ENCODE measurements at regions not wholly inside any gene's neighbourhood (a gene's known extent, or its start where the extent isn't known, plus 50 kb on each side); places are given as distances from the start of the nearest gene placed in this dataset.

DNA sequence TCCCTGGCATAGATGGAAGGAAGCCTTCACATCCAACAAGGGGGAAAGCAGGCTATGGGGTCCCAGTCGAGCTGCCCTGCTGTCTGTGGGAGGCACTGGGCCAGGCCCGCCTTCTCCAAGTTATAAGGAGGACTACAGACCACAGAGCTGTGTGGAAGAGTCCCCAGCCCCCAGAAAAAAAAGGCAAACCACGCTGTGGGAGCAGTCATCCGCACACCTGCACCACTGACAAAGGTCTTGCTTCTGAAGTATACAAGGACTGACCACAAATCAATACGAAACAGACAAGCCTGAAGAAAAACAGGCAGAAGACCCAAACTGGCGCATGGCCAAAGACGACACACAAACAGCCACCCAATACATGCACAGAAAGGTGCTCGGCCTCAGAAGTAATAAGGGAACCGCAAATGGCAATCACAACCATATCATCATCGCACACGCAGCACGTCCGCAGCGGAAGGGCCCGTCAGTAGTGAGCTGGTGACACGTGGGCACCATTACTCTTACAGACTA lies 384.1 kb downstream of the CTTN start:
- no peak for TF ChIP-seq TEAD4 (IDR thresholded peaks at IDR 0.05; ENCODE audit: low read length)
- no peak for TF ChIP-seq TEAD4 (CRISPR knock-in tag; IDR thresholded peaks at IDR 0.05; ENCODE audit: borderline replicate concordance)
- no peak for TF ChIP-seq LARP7 (IDR thresholded peaks at IDR 0.05)
- TF ChIP-seq ARID4B (CRISPR knock-in tag; IDR thresholded peaks at IDR 0.05): no peak
- TF ChIP-seq RAD21 (CRISPR knock-in tag; conservative IDR thresholded peaks at IDR 0.05 in 1 of 2, IDR thresholded peaks at IDR 0.05 in 1 of 2): no peak
- TF ChIP-seq ZNF217 (CRISPR knock-in tag; IDR thresholded peaks at IDR 0.05): no peak
- TF ChIP-seq SIN3A (IDR thresholded peaks at IDR 0.05; ENCODE audit: borderline replicate concordance in 2 of 2, control insufficient read depth in 1 of 2, low read depth in 2 of 2, low read length in 2 of 2): no peak
- no peak for TF ChIP-seq GATA2 (CRISPR knock-in tag; IDR thresholded peaks at IDR 0.05)

All from K562 (cell line).